HCT116 (cell line): ENCODE measurements at regions not wholly inside any gene's neighbourhood (a gene's known extent, or its start where the extent isn't known, plus 50 kb on each side); places are given as distances from the start of the nearest gene placed in this dataset.

ENCODE experiments used
- ATAC-seq: fragments of 200-7000 bp; cut with Tn5 transposase; 2 replicates; pipeline ENCODE4 v1.9.1; 2020; ENCODE audit warnings: mild to moderate bottlenecking, moderate library complexity
- BruUV-seq: library from RNA; stranded (reverse); fragments of 400-500 nt; replicated peaks from 2 replicates; lab custom pipeline; 2021; lab: Mats Ljungman, UMichigan
- CTCF ChIA-PET: fragments of 300-600 bp; sonication (Branson Sonifier 250); formaldehyde crosslinking; loops from one replicate; lab custom pipeline; 2021; ENCODE audit warnings: antibody characterized with exemption; lab: Charles Lee
- POLR2A ChIA-PET: fragments of 300-600, 350-600 bp; sonication (Branson Sonifier 250); formaldehyde crosslinking; loops from one replicate; lab custom pipeline; 2021; ENCODE audit warnings: antibody characterized with exemption; lab: Charles Lee
- RAD21 ChIA-PET, 2 experiments: fragments of 300-600 bp; sonication (Branson Sonifier 250); formaldehyde crosslinking; loops; one replicate each; lab custom pipeline; 2023; ENCODE audit warnings: low total read pairs in 2 of 2; ENCODE audit not compliant: uncharacterized antibody in 2 of 2, unreplicated experiment in 2 of 2, low non-redundant PET in 1 of 2; lab: Charles Lee
- DNase-seq: peaks from one replicate; pipeline ENCODE4 v3.0.0-alpha.2; 2010; ENCODE audit warnings: low read depth, low spot score
- H2AFZ ChIP-seq: fragments of 200-600 bp; shearing (Covaris generic), sonication (generic); 2 replicates; pipeline ENCODE4 v1.6.1; 2017; ENCODE audit warnings: low read depth, mixed run types, mixed read lengths, antibody characterized with exemption, low read length; ENCODE audit not compliant: poor library complexity, severe bottlenecking
- H3K27ac ChIP-seq: 2 replicates; pipeline ENCODE4 v1.5.1; 2012; ENCODE audit warnings: low read depth, low read length
- H3K27me3 ChIP-seq: fragments of 200-600 bp; sonication (generic); 2 replicates; pipeline ENCODE4 v1.6.1; 2016; ENCODE audit warnings: mixed run types, low read length, mixed read lengths; ENCODE audit not compliant: insufficient read depth
- H3K36me3 ChIP-seq, 2 experiments: fragments of 200-500 bp in 1 of 2; fragments of 200-600 bp in 1 of 2; sonication (Bioruptor generic) in 1 of 2; sonication (generic) in 1 of 2; 2 replicates each; pipeline versions ENCODE4 v1.5.1 to v1.6.1; 2014 to 2016; ENCODE audit warnings: low read length in 2 of 2, inconsistent platforms in 1 of 2, mixed read lengths in 1 of 2, mixed run types in 1 of 2; ENCODE audit not compliant: insufficient read depth in 2 of 2, control insufficient read depth in 1 of 2
- H3K4me1 ChIP-seq, 2 experiments: fragments of 200-600 bp in 1 of 2; sonication (generic) in 1 of 2; 2 replicates each; pipeline versions ENCODE4 v1.5.1 to v1.6.1; 2012 to 2017; ENCODE audit warnings: low read length in 2 of 2, inconsistent platforms in 1 of 2, mild to moderate bottlenecking in 1 of 2, mixed read lengths in 1 of 2, mixed run types in 1 of 2, moderate library complexity in 1 of 2; ENCODE audit not compliant: insufficient read depth in 2 of 2, control insufficient read depth in 1 of 2
- H3K4me2 ChIP-seq: fragments of 200-600 bp; sonication (generic); 2 replicates; pipeline ENCODE4 v1.6.1; 2017; ENCODE audit warnings: mixed run types, low read length, mixed read lengths
- H3K4me3 ChIP-seq, 2 experiments: fragments of 200-600 bp in 1 of 2; sonication (generic) in 1 of 2; replicated peaks in 1 of 2; 2 replicates each; pipeline ENCODE4 v1.5.1; 2011 to 2016; ENCODE audit warnings: low read length in 2 of 2, control low read depth in 1 of 2, low read depth in 1 of 2, mild to moderate bottlenecking in 1 of 2, mixed read lengths in 1 of 2, mixed run types in 1 of 2
- H3K79me2 ChIP-seq: fragments of 200-600 bp; sonication (generic); 2 replicates; pipeline ENCODE4 v1.6.1; 2017; ENCODE audit warnings: mild to moderate bottlenecking, mixed run types, low read length, moderate library complexity, mixed read lengths; ENCODE audit not compliant: insufficient read depth
- H3K9ac ChIP-seq: fragments of 200-600 bp; sonication (generic); 2 replicates; pipeline ENCODE4 v1.6.1; 2016; ENCODE audit warnings: low read length, mixed read lengths
- H3K9me2 ChIP-seq: fragments of 200-600 bp; sonication (generic), shearing (Covaris generic); 2 replicates; pipeline ENCODE4 v1.6.1; 2017; ENCODE audit warnings: mixed run types, mild to moderate bottlenecking, moderate library complexity; ENCODE audit not compliant: insufficient read depth
- H3K9me3 ChIP-seq, 2 experiments: fragments of 200-500 bp in 1 of 2; fragments of 200-600 bp in 1 of 2; sonication (Bioruptor generic) in 1 of 2; sonication (generic) in 1 of 2; 2 replicates each; pipeline ENCODE4 v1.6.1; 2014 to 2017; ENCODE audit warnings: low read length in 2 of 2, mixed read lengths in 2 of 2, inconsistent platforms in 1 of 2, low read depth in 1 of 2, mild to moderate bottlenecking in 1 of 2, mixed run types in 1 of 2, moderate library complexity in 1 of 2; ENCODE audit not compliant: control insufficient read depth in 1 of 2, insufficient read depth in 1 of 2
- H4K20me1 ChIP-seq: fragments of 200-600 bp; sonication (generic), shearing (Covaris generic); 2 replicates; pipeline ENCODE4 v1.6.1; 2017; ENCODE audit warnings: mixed run types, mild to moderate bottlenecking, moderate library complexity; ENCODE audit not compliant: insufficient read depth
- CTCF ChIP-seq, 3 experiments: fragments of 200-600 bp in 1 of 3; sonication (generic) in 1 of 3; IDR thresholded peaks in 2 of 3; conservative IDR thresholded peaks in 1 of 3; 2 replicates each; pipeline ENCODE4 v1.5.1; 2012 to 2017; ENCODE audit warnings: low read depth in 2 of 3, low read length in 2 of 3, antibody characterized with exemption in 1 of 3, borderline replicate concordance in 1 of 3, control low read depth in 1 of 3, mild to moderate bottlenecking in 1 of 3, mixed read lengths in 1 of 3, mixed run types in 1 of 3, moderate library complexity in 1 of 3; ENCODE audit not compliant: insufficient read depth in 1 of 3
- ELF1 ChIP-seq: IDR thresholded peaks from 2 replicates; pipeline ENCODE4 v1.6.1; 2012; ENCODE audit warnings: low read depth, borderline replicate concordance
- EZH2phosphoT487 ChIP-seq: fragments of 200-600 bp; IDR thresholded peaks from 2 replicates; pipeline ENCODE4 v1.6.1; 2018; ENCODE audit warnings: antibody characterized with exemption, borderline replicate concordance
- FOSL1 ChIP-seq: IDR thresholded peaks from 2 replicates; pipeline ENCODE4 v1.6.1; 2012; ENCODE audit warnings: low read depth
- JUND ChIP-seq: IDR thresholded peaks from 2 replicates; pipeline ENCODE4 v1.6.1; 2012
- POLR2AphosphoS5 ChIP-seq: IDR thresholded peaks from 2 replicates; pipeline ENCODE4 v1.6.1; 2011; ENCODE audit warnings: mild to moderate bottlenecking, low read depth, low read length, moderate library complexity
- RAD21 ChIP-seq: IDR thresholded peaks from 2 replicates; pipeline ENCODE4 v1.6.1; 2012; ENCODE audit warnings: low read depth, mild to moderate bottlenecking
- SIN3A ChIP-seq: IDR thresholded peaks from 2 replicates; pipeline ENCODE4 v1.6.1; 2012; ENCODE audit warnings: low read depth
- ZFX ChIP-seq: fragments of 450-650 bp; IDR thresholded peaks from 2 replicates; pipeline ENCODE4 v1.6.1; 2017
- ZNF274 ChIP-seq: fragments of 200-500 bp; sonication (Bioruptor generic); IDR thresholded peaks from 2 replicates; pipeline ENCODE4 v1.6.1; 2014; ENCODE audit warnings: mild to moderate bottlenecking, low read depth, low read length, inconsistent platforms
- intact Hi-C: fragments of 100-400 bp; cut with micrococcal nuclease; formaldehyde crosslinking; loops from 2 replicates; pipeline ENCODE4 v1.10.0; 2022
- TF ChIP-seq, protein P1 (sequence below): IDR thresholded peaks from 2 replicates; pipeline ENCODE4 v1.6.1; 2012
- TF ChIP-seq, protein P2 (sequence below): IDR thresholded peaks from 2 replicates; pipeline ENCODE4 v1.6.1; 2012

GRCh38 chr2:123144082-123144481 is 881.0 kb upstream of the CNTNAP5 start:
- intact Hi-C loops, result no loop called here
- peaks cover 3 to 20% of the 10 kb centered on the region in 2 experiments; a peak in 2 of 4 replicates for H3K9me3 ChIP-seq
- no peak overlapping the region for H3K27ac ChIP-seq
- RAD21 ChIA-PET, result no interaction called here
- no peaks in the 10 kb centered on the region for H3K9me2 ChIP-seq
- no peak overlapping the region for H2AFZ ChIP-seq
- H3K27me3 ChIP-seq, result no peaks in the 10 kb centered on the region
- DNase-seq, result no peak
- no TSS peak for BruUV-seq
- H3K9ac ChIP-seq, result no peak overlapping the region
- H3K79me2 ChIP-seq, result no peaks in the 10 kb centered on the region
- no peaks in the 10 kb centered on the region for H4K20me1 ChIP-seq
- H3K36me3 ChIP-seq, result no peaks in the 10 kb centered on the region
- no peak for TF ChIP-seq POLR2AphosphoS5
- no peak for TF ChIP-seq JUND
- TF ChIP-seq ZNF274, result no peak
- TF ChIP-seq, protein P1, sequence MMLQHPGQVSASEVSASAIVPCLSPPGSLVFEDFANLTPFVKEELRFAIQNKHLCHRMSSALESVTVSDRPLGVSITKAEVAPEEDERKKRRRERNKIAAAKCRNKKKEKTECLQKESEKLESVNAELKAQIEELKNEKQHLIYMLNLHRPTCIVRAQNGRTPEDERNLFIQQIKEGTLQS, result no peak
- TF ChIP-seq, all 23 proteins: peak for 0
- Histone ChIP-seq H3K4me2 (no peak overlapping the region), H3K4me3 (no peak overlapping the region), H3K4me1 (no peaks in the 10 kb centered on the region)
- no peak for ATAC-seq
- POLR2A ChIA-PET, result no interaction called here
- CTCF ChIA-PET, result no interaction called here

DNA sequence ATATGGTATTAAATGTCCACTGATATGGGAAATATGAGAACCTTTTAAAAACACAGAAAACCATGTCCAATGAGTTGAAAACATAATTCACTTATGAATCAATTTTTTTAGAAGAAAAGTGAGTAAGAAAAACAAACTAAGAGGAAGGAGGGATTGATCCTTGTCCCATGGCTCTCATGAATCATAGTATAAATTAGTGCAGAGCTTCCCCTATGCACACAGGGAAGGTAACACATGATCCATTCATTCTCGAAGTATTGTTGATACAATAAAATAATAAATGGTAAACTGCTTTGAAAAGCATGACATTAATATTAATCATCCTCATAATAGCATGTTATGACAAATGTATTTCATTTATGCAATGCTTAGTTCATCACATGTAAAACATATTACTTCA is 872.0 kb upstream of the CNTNAP5 start:
- Histone ChIP-seq H3K4me3 (no peak overlapping the region), H4K20me1 (no peaks in the 10 kb centered on the region), H3K4me2 (no peak overlapping the region), H3K79me2 (no peaks in the 10 kb centered on the region), H3K27ac (no peak overlapping the region), H3K9me2 (no peaks in the 10 kb centered on the region), H3K9ac (no peak overlapping the region), H3K27me3 (no peaks in the 10 kb centered on the region), H3K36me3 (no peaks in the 10 kb centered on the region), H3K4me1 (no peaks in the 10 kb centered on the region), H3K9me3 (peaks cover 9 to 18% of the 10 kb centered on the region in 2 experiments; a peak in 3 of 4 replicates), H2AFZ (no peak overlapping the region)
- DNase-seq (no peak), ATAC-seq (no peak)
- no peak for TF ChIP-seq FOSL1
- no peak for TF ChIP-seq POLR2AphosphoS5
- no peak for TF ChIP-seq ZNF274
- TF ChIP-seq, protein P2, sequence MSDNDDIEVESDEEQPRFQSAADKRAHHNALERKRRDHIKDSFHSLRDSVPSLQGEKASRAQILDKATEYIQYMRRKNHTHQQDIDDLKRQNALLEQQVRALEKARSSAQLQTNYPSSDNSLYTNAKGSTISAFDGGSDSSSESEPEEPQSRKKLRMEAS, result no peak
- TF ChIP-seq EZH2phosphoT487, result no peak
- no peak for TF ChIP-seq ELF1
- no peak for TF ChIP-seq SIN3A
- TF ChIP-seq CTCF (IDR thresholded peaks at IDR 0.05 in 2 of 3, conservative IDR thresholded peaks at IDR 0.05 in 1 of 3; ENCODE audit: borderline replicate concordance in 1 of 3, insufficient read depth in 1 of 3, low read depth in 2 of 3, low read length in 2 of 3), result no peak
- no peak for TF ChIP-seq ZFX
- TF ChIP-seq JUND, result no peak
- no peak for TF ChIP-seq RAD21
- ChIA-PET POLR2A (no interaction called here), CTCF (no interaction called here), RAD21 (no interaction called here)
- no TSS peak for BruUV-seq
- intact Hi-C loops, result no loop called here
